HEK293T (cell line): ENCODE measurements at regions not wholly inside any gene's neighbourhood (a gene's known extent, or its start where the extent isn't known, plus 50 kb on each side); places are given as distances from the start of the nearest gene placed in this dataset.

Source experiments
- CTCF ChIA-PET: fragments of 350-600 bp; formaldehyde crosslinking; extraction: SDS; loops from one replicate; lab custom pipeline; 2021; ENCODE audit warnings: antibody characterized with exemption, inconsistent platforms; lab: Yijun Ruan, JAX
- POLR2A ChIA-PET: fragments of 350-600 bp; formaldehyde crosslinking; extraction: SDS; loops from one replicate; lab custom pipeline; 2020; ENCODE audit warnings: antibody characterized with exemption, inconsistent platforms; lab: Yijun Ruan, JAX
- DNase-seq: peaks from one replicate; pipeline ENCODE4 v3.0.0; 2012; ENCODE audit warnings: mixed read lengths; ENCODE audit errors: extremely low spot score
- ARNT ChIP-seq: fragments of 450-650 bp; IDR thresholded peaks from 2 replicates; pipeline ENCODE4 v1.6.1; 2017; ENCODE audit warnings: mild to moderate bottlenecking
- BHLHE40 ChIP-seq: fragments of 450-650 bp; IDR thresholded peaks from 2 replicates; pipeline ENCODE4 v1.6.1; 2016; ENCODE audit warnings: mild to moderate bottlenecking, moderate library complexity, borderline replicate concordance
- CTBP1 ChIP-seq: fragments of 450-650 bp; IDR thresholded peaks from 2 replicates; pipeline ENCODE4 v1.6.1; 2016; ENCODE audit warnings: borderline replicate concordance
- ELF4 ChIP-seq: fragments of 450-650 bp; IDR thresholded peaks from 2 replicates; pipeline ENCODE4 v1.6.1; 2017; ENCODE audit warnings: antibody characterized with exemption
- FOXA1 ChIP-seq: fragments of 450-650 bp; IDR thresholded peaks from 2 replicates; pipeline ENCODE4 v1.6.1; 2016; ENCODE audit warnings: mild to moderate bottlenecking
- FOXK2 ChIP-seq: fragments of 450-650 bp; IDR thresholded peaks from 2 replicates; pipeline ENCODE4 v1.6.1; 2016; ENCODE audit warnings: mild to moderate bottlenecking
- FOXM1 ChIP-seq: fragments of 450-650 bp; IDR thresholded peaks from 2 replicates; pipeline ENCODE4 v1.6.1; 2017; ENCODE audit warnings: mild to moderate bottlenecking, borderline replicate concordance
- HDGF ChIP-seq: fragments of 450-650 bp; IDR thresholded peaks from 2 replicates; pipeline ENCODE4 v1.6.1; 2017; ENCODE audit warnings: antibody characterized with exemption, borderline replicate concordance
- L3MBTL2 ChIP-seq: fragments of 450-650 bp; conservative IDR thresholded peaks from 2 replicates; pipeline ENCODE4 v1.6.1; 2016; ENCODE audit warnings: mild to moderate bottlenecking
- LEF1 ChIP-seq: fragments of 450-650 bp; IDR thresholded peaks from 2 replicates; pipeline ENCODE4 v1.6.1; 2017; ENCODE audit warnings: mild to moderate bottlenecking, borderline replicate concordance
- NFRKB ChIP-seq: fragments of 450-650 bp; IDR thresholded peaks from 2 replicates; pipeline ENCODE4 v1.6.1; 2016; ENCODE audit warnings: mild to moderate bottlenecking, moderate library complexity
- PKNOX1 ChIP-seq: fragments of 450-650 bp; IDR thresholded peaks from 2 replicates; pipeline ENCODE4 v1.6.1; 2016
- SP1 ChIP-seq: fragments of 450-650 bp; IDR thresholded peaks from 2 replicates; pipeline ENCODE4 v1.6.1; 2017
- SUZ12 ChIP-seq: fragments of 450-650 bp; IDR thresholded peaks from 2 replicates; pipeline ENCODE4 v1.6.1; 2016; ENCODE audit warnings: mild to moderate bottlenecking
- TARDBP ChIP-seq: fragments of 450-650 bp; IDR thresholded peaks from 2 replicates; pipeline ENCODE4 v1.6.1; 2016
- ZNF384 ChIP-seq: fragments of 450-650 bp; IDR thresholded peaks from 2 replicates; pipeline ENCODE4 v1.6.1; 2016

- DNase-seq: no peak
- CTCF ChIA-PET: no interaction called here
- POLR2A ChIA-PET: no interaction called here
- no peak for TF ChIP-seq TARDBP
- no peak for TF ChIP-seq ELF4
- TF ChIP-seq L3MBTL2: no peak
- TF ChIP-seq CTBP1: no peak
- TF ChIP-seq LEF1: no peak
- no peak for TF ChIP-seq SP1
- TF ChIP-seq HDGF: no peak
- TF ChIP-seq FOXM1: no peak
- no peak for TF ChIP-seq FOXK2
- TF ChIP-seq FOXA1: no peak
- no peak for TF ChIP-seq NFRKB
- TF ChIP-seq BHLHE40: no peak
- no peak for TF ChIP-seq ZNF384
- no peak for TF ChIP-seq ARNT
- no peak for TF ChIP-seq SUZ12
- no peak for TF ChIP-seq PKNOX1
These were observed 73.0 kb downstream of the DIO3 start for GRCh38 chr14:101634202-101634849.

- TF ChIP-seq L3MBTL2 (no peak), ARNT (no peak), PKNOX1 (no peak), HDGF (no peak), FOXA1 (no peak), SUZ12 (no peak)
- no peak for DNase-seq
- CTCF ChIA-PET: interaction anchor here (0.8 kb wide), 1 partner anchor 14 kb away, joined by 3 read pairs; no protein-coding TSS in a partner anchor
- POLR2A ChIA-PET: no interaction called here
These were observed 73.8 kb downstream of the DIO3 start for GRCh38 chr14:101634850-101635748.

- CTCF ChIA-PET: interaction anchor here (0.8 kb wide), 1 partner anchor 15 kb away, joined by 3 read pairs; no protein-coding TSS in a partner anchor
- POLR2A ChIA-PET: no interaction called here
- TF ChIP-seq TARDBP (no peak), BHLHE40 (no peak), HDGF (no peak), FOXA1 (no peak), SP1 (no peak), LEF1 (no peak), CTBP1 (no peak), FOXM1 (no peak), SUZ12 (no peak), ZNF384 (no peak), FOXK2 (no peak)
These were observed 74.7 kb downstream of the DIO3 start for GRCh38 chr14:101635749-101636560.

GRCh38 chr14:101639241-101639833 is 78.0 kb downstream of the DIO3 start:
- ChIA-PET CTCF (no interaction called here), POLR2A (no interaction called here)
- DNase-seq: no peak

More at GRCh38 chr14:101635749-101636560, 74.7 kb downstream of the DIO3 start:
- DNase-seq: no peak

More at GRCh38 chr14:101639241-101639833, 78.0 kb downstream of the DIO3 start:
- TF ChIP-seq L3MBTL2: no peak
- no peak for TF ChIP-seq PKNOX1
- TF ChIP-seq CTBP1: no peak
- TF ChIP-seq FOXA1: no peak
- TF ChIP-seq TARDBP: no peak
- no peak for TF ChIP-seq ARNT
- no peak for TF ChIP-seq SUZ12
- no peak for TF ChIP-seq BHLHE40
- no peak for TF ChIP-seq NFRKB
